ENCODE measurements at regions not wholly inside any gene's neighbourhood (a gene's known extent, or its start where the extent isn't known, plus 50 kb on each side); places are given as distances from the start of the nearest gene placed in this dataset.

DNA sequence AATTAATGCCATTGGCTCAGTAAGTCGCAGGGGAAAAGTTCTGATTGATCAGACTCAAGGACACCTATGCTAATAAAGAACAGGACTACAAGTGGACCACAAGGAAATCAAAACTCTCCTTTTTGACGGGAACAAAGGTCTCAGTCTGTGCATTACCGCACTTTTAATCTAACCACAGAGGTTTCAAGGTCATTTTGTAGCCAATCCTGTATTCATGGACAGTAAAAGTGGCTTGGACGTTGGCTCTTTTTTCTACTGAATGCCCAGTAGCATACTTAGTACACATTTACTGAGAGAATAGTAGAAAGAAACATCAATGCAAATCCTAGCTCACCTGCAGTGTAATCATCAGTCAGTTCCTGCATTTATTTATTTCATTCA lies 471.9 kb downstream of the PID1 start:
- Histone ChIP-seq H3K4me3 (no peak overlapping the region), H3K27ac (no peak overlapping the region)
- no peak for DNase-seq (ENCODE audit: low spot score)
- no peak for TF ChIP-seq CTCF (IDR thresholded peaks at IDR 0.05)

GRCh38 chr2:228798458-228799207 lies 472.5 kb downstream of the PID1 start:
- Histone ChIP-seq H3K4me3 (no peak overlapping the region), H3K27ac (no peak overlapping the region)
- DNase-seq (ENCODE audit: low spot score), result no peak
- TF ChIP-seq CTCF (IDR thresholded peaks at IDR 0.05), result no peak

GRCh38 chr2:228796386-228796785 lies 474.7 kb downstream of the PID1 start:
- no peak for DNase-seq (ENCODE audit: low spot score)
- Histone ChIP-seq H3K27ac (no peak overlapping the region), H3K4me3 (no peak overlapping the region)
- TF ChIP-seq CTCF (IDR thresholded peaks at IDR 0.05), result no peak

GRCh38 chr2:228793116-228793515 lies 478.0 kb downstream of the PID1 start:
- no peak for DNase-seq (ENCODE audit: low spot score)
- no peak overlapping the region for H3K4me3 ChIP-seq
- TF ChIP-seq CTCF (IDR thresholded peaks at IDR 0.05), result no peak
- no peak overlapping the region for H3K27ac ChIP-seq

DNA sequence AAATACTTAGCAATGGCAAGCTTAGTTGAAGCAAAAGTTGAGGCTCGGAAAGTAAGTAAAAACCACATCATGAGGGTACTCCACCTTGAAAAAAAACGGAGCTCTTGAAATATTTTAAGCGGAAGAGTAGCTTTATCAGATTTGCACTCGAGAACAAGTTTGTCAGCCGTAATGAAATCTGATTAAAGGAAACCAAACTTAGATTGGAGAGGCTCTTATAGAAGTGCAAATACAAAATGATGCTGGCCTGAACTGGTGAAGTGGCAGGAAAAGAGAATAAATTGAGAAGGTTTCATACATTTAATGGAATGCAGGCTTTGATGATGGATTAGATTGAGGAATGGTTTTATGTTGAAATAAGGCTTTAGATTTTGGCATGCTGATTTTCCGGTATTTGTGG lies 484.2 kb downstream of the PID1 start:
- Histone ChIP-seq H3K4me3 (no peak overlapping the region), H3K27ac (no peak overlapping the region)
- no peak for TF ChIP-seq CTCF (IDR thresholded peaks at IDR 0.05)
- no peak for DNase-seq (ENCODE audit: low spot score)

- TF ChIP-seq CTCF (IDR thresholded peaks at IDR 0.05), result no peak
- Histone ChIP-seq H3K4me3 (no peak overlapping the region), H3K27ac (no peak overlapping the region)
- DNase-seq (ENCODE audit: low spot score), result no peak
Observed at GRCh38 chr2:228782281-228782680, 488.8 kb downstream of the PID1 start.

DNA sequence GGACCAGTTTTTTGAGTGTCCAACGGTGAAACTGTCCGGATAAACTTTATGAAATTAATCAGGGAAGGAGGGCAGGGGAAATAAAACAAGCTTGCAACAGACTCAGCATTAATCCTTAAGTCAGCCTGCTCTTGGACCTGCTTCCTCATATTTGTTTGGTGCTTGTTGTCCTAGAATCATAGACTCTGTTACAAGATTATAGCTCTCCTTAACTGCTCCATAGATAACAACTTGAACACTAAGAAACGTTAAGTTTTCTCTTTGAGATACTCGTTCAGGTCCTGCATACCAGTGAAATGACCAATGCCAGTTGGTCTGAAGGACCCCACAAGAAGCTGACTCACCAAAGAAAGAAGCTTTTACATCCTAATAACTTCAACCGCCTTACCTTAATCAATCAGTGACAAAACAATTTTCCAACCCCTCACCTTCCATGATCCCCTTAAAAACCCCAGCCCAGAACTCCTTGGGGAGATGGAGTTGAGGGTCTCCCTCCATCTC lies 493.2 kb downstream of the PID1 start:
- Histone ChIP-seq H3K4me3 (no peak overlapping the region), H3K27ac (no peak overlapping the region)
- DNase-seq (ENCODE audit: low spot score), result no peak
- TF ChIP-seq CTCF (IDR thresholded peaks at IDR 0.05), result no peak
